Small intestine (tissue), 7 donors: ENCODE measurements at regions not wholly inside any gene's neighbourhood (a gene's known extent, or its start where the extent isn't known, plus 50 kb on each side); places are given as distances from the start of the nearest gene placed in this dataset.

Experiments
- DNase-seq, 2 donors: peaks; one replicate each; pipeline versions ENCODE4 v3.0.0 to v3.0.0-alpha.2; 2013
- FAIRE-seq: peaks from 2 replicates; lab custom pipeline; 2012; peaks lifted over from hg19 to GRCh38; lab: Jason Lieb, UNC
- H3K27ac ChIP-seq, 3 donors: one replicate each; pipeline ENCODE4 v1.5.1; 2013; ENCODE audit warnings: low read length in 2 of 3, mild to moderate bottlenecking in 2 of 3, control low read depth in 1 of 3, inconsistent platforms in 1 of 3, low read depth in 1 of 3, moderate library complexity in 1 of 3
- H3K27me3 ChIP-seq, 3 donors: one replicate each; pipeline ENCODE4 v1.6.1; 2013; ENCODE audit warnings: low read length in 3 of 3, inconsistent platforms in 1 of 3; ENCODE audit not compliant: control insufficient read depth in 3 of 3, insufficient read depth in 3 of 3
- H3K36me3 ChIP-seq, 3 donors: one replicate each; pipeline ENCODE4 v1.6.1; 2013; ENCODE audit warnings: low read length in 3 of 3, inconsistent platforms in 1 of 3, low read depth in 1 of 3, mild to moderate bottlenecking in 1 of 3, moderate library complexity in 1 of 3; ENCODE audit not compliant: control insufficient read depth in 3 of 3, insufficient read depth in 2 of 3
- H3K4me1 ChIP-seq, 3 donors: one replicate each; pipeline ENCODE4 v1.6.1; 2013; ENCODE audit warnings: low read length in 2 of 3, inconsistent platforms in 1 of 3, low read depth in 1 of 3, mild to moderate bottlenecking in 1 of 3, moderate library complexity in 1 of 3; ENCODE audit not compliant: control insufficient read depth in 3 of 3, insufficient read depth in 2 of 3
- H3K4me3 ChIP-seq, 3 donors: one replicate each; pipeline ENCODE4 v1.5.1; 2013; ENCODE audit warnings: low read length in 3 of 3, control low read depth in 1 of 3, inconsistent platforms in 1 of 3, low read depth in 1 of 3, mild to moderate bottlenecking in 1 of 3, moderate library complexity in 1 of 3
- H3K9me3 ChIP-seq, 2 donors: one replicate each; pipeline ENCODE4 v1.6.1; 2013; ENCODE audit warnings: low read depth in 1 of 2, low read length in 1 of 2; ENCODE audit not compliant: control insufficient read depth in 2 of 2, insufficient read depth in 1 of 2
- WGBS, 3 donors: extraction: QIAGEN DNeasy Blood & Tissue Kit; methylation state at CpG; one replicate each; pipeline ENCODE4 v1.1.7; 2013; 5-methylcytosine and 5-hydroxymethylcytosine counted together
- donor health status: healthy with polysubstance abuse.
- donor health status: control.
- donor health status: control.
- donor health status: Bipolar disorder and iron deficiency.
- donor health status: healthy.

DNA sequence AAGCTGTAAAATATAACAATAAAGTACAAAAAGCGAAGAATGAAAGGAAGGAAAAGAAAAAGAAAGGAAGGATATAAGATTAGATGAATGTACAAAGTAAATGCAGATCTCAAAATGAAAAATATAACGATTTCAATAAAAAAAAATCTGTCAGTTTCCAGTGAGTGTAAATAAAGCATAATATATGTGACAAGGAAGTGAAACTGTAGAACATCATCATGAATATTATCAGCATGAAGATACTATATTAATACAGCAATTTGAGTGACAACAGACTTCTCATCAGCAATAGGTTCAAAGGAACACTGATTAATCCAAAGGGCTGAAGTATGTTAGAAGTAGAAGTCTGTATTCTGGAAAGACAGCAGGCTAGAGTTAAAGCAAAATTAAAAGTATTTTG is 659.5 kb upstream of the MBL2 start:
- Histone ChIP-seq H3K27me3 (no peaks in the 10 kb centered on the region), H3K27ac (no peak overlapping the region), H3K36me3 (no peaks in the 10 kb centered on the region), H3K4me1 (no peaks in the 10 kb centered on the region), H3K4me3 (no peak overlapping the region), H3K9me3 (no peaks in the 10 kb centered on the region)
- DNase-seq (no peak), FAIRE-seq (no peak)
- 70 to 76% (median 73%) methylated on average over 2 of the region's 2 CpGs for WGBS, 3 donors

DNA sequence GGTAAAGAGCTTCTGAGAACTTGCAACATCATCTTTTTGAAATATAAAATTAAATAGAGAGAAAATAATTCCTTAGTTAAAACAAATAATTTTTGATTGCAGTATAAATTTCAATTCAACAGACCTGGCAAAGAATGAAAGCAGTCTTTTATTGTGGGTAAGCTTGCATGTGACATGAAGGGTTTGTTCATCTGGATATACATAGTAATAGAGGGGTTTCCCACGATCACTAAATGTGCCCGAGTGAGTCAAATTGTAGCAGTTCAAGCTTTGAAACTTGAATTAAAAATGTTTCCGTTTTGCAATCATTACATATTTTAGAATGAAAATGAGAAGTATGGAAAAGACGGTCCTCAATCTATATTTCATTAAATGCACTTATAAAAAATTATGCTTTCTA is 658.4 kb upstream of the MBL2 start:
- DNase-seq (no peak), FAIRE-seq (no peak)
- 80 to 90% (median 82%) methylated on average over 4 of the region's 4 CpGs for WGBS, 3 donors
- Histone ChIP-seq H3K4me1 (no peaks in the 10 kb centered on the region), H3K27me3 (no peaks in the 10 kb centered on the region), H3K36me3 (no peaks in the 10 kb centered on the region), H3K27ac (no peak overlapping the region), H3K4me3 (no peak overlapping the region), H3K9me3 (no peaks in the 10 kb centered on the region)

DNA sequence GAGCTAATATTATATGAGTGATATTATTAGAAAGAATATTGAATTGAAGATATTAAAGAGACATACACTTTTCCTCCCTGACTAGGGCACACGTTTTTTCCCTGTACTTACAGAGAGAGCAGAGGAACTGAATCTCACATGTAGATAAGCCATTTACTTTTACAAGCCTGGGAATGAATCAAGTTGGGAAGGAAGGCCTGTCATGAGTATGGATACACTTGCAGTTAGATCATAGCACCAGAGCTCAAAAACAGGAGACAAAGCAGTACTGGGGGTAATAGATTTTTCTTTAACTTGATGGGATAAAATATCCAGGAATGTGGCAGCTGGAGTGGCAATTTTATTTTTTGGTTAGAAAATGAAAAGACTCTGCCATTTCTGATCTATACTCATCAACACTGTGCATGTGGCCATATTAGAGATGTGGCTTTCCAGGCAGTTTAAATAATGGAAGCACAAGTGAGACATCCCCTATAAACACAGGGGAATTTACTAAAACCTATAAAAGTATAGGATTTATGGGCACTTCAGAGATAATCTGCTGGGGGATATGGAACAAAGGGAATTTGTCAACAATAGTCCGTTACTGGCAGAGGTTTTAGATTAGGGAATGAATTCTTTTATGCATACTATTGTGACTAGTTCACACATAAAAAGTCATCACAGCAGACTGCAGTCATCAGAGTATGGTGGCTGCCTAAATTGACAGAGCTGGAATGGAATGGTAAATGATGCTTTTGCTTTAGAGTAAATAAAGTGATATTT is 657.7 kb upstream of the MBL2 start:
- no peaks in the 10 kb centered on the region for H3K27me3 ChIP-seq
- H3K27ac ChIP-seq: no peak overlapping the region
- FAIRE-seq (no peak), DNase-seq (no peak)
- H3K4me1 ChIP-seq: no peaks in the 10 kb centered on the region
- H3K4me3 ChIP-seq: no peak overlapping the region
- no peaks in the 10 kb centered on the region for H3K36me3 ChIP-seq
- H3K9me3 ChIP-seq: no peaks in the 10 kb centered on the region
- 15 to 26% (median 23%) methylated on average over 2 of the region's 2 CpGs for WGBS, 3 donors

DNA sequence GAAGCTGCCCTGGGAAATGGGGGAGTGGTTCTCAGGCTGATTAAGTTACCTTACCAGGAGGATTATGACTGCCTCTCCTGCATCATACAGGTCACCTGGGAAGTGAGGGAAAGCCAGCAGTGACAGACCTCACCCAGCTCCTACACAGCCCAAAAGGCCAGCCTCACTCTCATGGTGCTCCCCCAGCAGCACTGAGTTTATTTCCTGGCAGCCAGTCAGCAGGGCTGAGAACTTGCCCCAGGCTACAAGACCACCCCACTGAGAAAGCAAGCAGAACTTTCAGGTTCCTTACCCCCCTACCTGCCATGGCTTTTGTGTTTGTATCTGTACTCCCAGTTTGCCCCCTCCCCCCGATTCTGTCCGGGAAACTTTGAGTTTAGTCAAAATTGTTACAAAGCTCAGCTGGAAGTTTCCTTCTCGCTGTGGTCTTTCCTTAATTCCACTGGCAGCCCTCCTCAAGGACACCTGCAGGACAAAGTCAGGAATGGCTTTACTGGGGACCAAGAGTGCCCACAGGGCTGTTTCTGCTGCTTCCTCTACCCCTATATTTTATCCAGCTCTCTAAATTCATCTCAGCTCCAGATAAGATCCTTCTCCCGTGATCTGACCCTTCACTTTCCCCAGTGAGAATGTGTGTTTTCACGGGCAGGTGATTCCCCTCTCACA is 649.8 kb upstream of the MBL2 start:
- no peaks in the 10 kb centered on the region for H3K9me3 ChIP-seq
- no peaks in the 10 kb centered on the region for H3K27me3 ChIP-seq
- DNase-seq (no peak), FAIRE-seq (no peak)
- no peaks in the 10 kb centered on the region for H3K36me3 ChIP-seq
- H3K4me3 ChIP-seq: no peak overlapping the region
- no peaks in the 10 kb centered on the region for H3K4me1 ChIP-seq
- WGBS, 3 donors: 64 to 75% (median 68%) methylated on average over 5 of the region's 5 CpGs
- no peak overlapping the region for H3K27ac ChIP-seq

- Histone ChIP-seq H3K27ac (no peak overlapping the region), H3K9me3 (no peaks in the 10 kb centered on the region), H3K4me3 (no peak overlapping the region), H3K27me3 (no peaks in the 10 kb centered on the region), H3K36me3 (no peaks in the 10 kb centered on the region), H3K4me1 (no peaks in the 10 kb centered on the region)
- 76 to 84% (median 81%) methylated on average over 2 of the region's 2 CpGs for WGBS, 3 donors
- FAIRE-seq (no peak), DNase-seq (no peak)
These were observed 640.1 kb upstream of the MBL2 start for GRCh38 chr10:53412651-53413050.

DNA sequence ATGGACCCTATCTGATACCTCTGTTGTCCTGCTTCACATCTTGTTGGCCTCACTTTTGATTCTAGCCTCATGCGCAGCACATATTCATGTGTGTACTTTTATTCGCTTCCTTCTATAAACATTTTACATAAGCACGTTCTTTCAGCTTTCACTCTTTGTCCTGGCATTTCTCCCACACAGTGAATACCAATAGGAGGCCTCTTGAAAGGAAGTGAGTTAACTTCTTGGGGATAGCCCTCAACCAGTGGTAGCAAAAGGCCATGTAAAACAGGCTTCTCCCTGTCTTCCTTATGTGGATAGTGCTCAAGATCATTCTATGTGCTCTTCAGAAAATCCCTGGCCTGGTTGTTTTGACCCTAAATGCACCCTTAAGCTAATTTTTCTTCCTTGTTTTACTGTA is 633.9 kb upstream of the MBL2 start:
- no peak overlapping the region for H3K27ac ChIP-seq
- WGBS, 3 donors: 53 to 70% (median 70%) methylated on average over 3 of the region's 3 CpGs
- no peaks in the 10 kb centered on the region for H3K36me3 ChIP-seq
- no peaks in the 10 kb centered on the region for H3K9me3 ChIP-seq
- H3K27me3 ChIP-seq: no peaks in the 10 kb centered on the region
- no peak overlapping the region for H3K4me3 ChIP-seq
- FAIRE-seq (no peak), DNase-seq (no peak)
- H3K4me1 ChIP-seq: no peaks in the 10 kb centered on the region

- H3K4me1 ChIP-seq: no peaks in the 10 kb centered on the region
- H3K36me3 ChIP-seq: no peaks in the 10 kb centered on the region
- FAIRE-seq (no peak), DNase-seq (peak; percentile 18 to 76)
- H3K9me3 ChIP-seq: no peaks in the 10 kb centered on the region
- no peaks in the 10 kb centered on the region for H3K27me3 ChIP-seq
- H3K27ac ChIP-seq: no peak overlapping the region
- no peak overlapping the region for H3K4me3 ChIP-seq
- WGBS, 3 donors: 5 to 27% (median 13%) methylated on average over 4 of the region's 4 CpGs
These were observed 631.1 kb upstream of the MBL2 start for GRCh38 chr10:53403688-53404087.

- Histone ChIP-seq H3K27me3 (no peaks in the 10 kb centered on the region), H3K27ac (no peak overlapping the region), H3K36me3 (no peaks in the 10 kb centered on the region), H3K9me3 (no peaks in the 10 kb centered on the region), H3K4me1 (no peaks in the 10 kb centered on the region), H3K4me3 (no peak overlapping the region)
- FAIRE-seq (peak; percentile 49), DNase-seq (no peak)
- 45 to 62% (median 52%) methylated on average over 3 of the region's 3 CpGs for WGBS, 3 donors
These were observed 630.0 kb upstream of the MBL2 start for GRCh38 chr10:53402594-53402993.
